ENCODE measurements at regions not wholly inside any gene's neighbourhood (a gene's known extent, or its start where the extent isn't known, plus 50 kb on each side); places are given as distances from the start of the nearest gene placed in this dataset.

- Histone ChIP-seq H3K79me2 (replicated peaks; ENCODE audit: insufficient read depth) (no peaks in the 10 kb centered on the region), H3K27ac (ENCODE audit: low read depth) (no peak overlapping the region), H3K4me3 (no peak overlapping the region), H3K36me3 (ENCODE audit: insufficient read depth) (no peaks in the 10 kb centered on the region), H3K9me2 (ENCODE audit: insufficient read depth) (peaks cover 9% of the 10 kb centered on the region), H3K4me1 (ENCODE audit: insufficient read depth) (peaks cover 18% of the 10 kb centered on the region), H2AFZ (no peak overlapping the region), H3K27me3 (ENCODE audit: insufficient read depth) (no peaks in the 10 kb centered on the region), H4K20me1 (replicated peaks; ENCODE audit: insufficient read depth) (no peaks in the 10 kb centered on the region), H3F3A (replicated peaks; ENCODE audit: low read depth) (no peaks in the 10 kb centered on the region), H3K4me2 (peak overlapping the region; percentile 7; the same call in 1 of the 2 replicates)
- no peaks in the 10 kb centered on the region for H3K36me3 Mint-ChIP-seq (ENCODE audit: low read depth)
- DNase-seq (ENCODE audit: low spot score), result no peak
- peaks cover 22% of the 10 kb centered on the region for H3K4me1 Mint-ChIP-seq
- H3K9me3 Mint-ChIP-seq, result no peaks in the 10 kb centered on the region
- no peak overlapping the region for H3K4me3 Mint-ChIP-seq
- no peak for TF ChIP-seq JUNB (IDR thresholded peaks at IDR 0.05; ENCODE audit: unreplicated experiment)
- ATAC-seq, result no peak
- peaks cover 7% of the 10 kb centered on the region for H3K27me3 Mint-ChIP-seq (ENCODE audit: insufficient read depth, low read depth, poor library complexity)
- H3K27ac Mint-ChIP-seq, result no peak overlapping the region
Observed at GRCh38 chr10:94213980-94214379, 148.8 kb downstream of the NOC3L start.

GRCh38 chr10:94214481-94214893 lies 148.3 kb downstream of the NOC3L start:
- peak; percentile 35 for DNase-seq (ENCODE audit: low spot score)
- ATAC-seq, result peak; percentile 41
- Mint-ChIP-seq H3K27me3 (ENCODE audit: insufficient read depth, low read depth, poor library complexity) (peaks cover 7% of the 10 kb centered on the region), H3K4me3 (no peak overlapping the region), H3K4me1 (peaks cover 22% of the 10 kb centered on the region), H3K36me3 (ENCODE audit: low read depth) (no peaks in the 10 kb centered on the region), H3K9me3 (no peaks in the 10 kb centered on the region), H3K27ac (0 out of 2 replicates have a peak overlapping the region, but pooled peaks have one; percentile 3)
- Histone ChIP-seq H3K9me2 (ENCODE audit: insufficient read depth) (peaks cover 9% of the 10 kb centered on the region), H3K4me2 (peak overlapping the region; percentile 7), H3K79me2 (replicated peaks; ENCODE audit: insufficient read depth) (no peaks in the 10 kb centered on the region), H3K27ac (ENCODE audit: low read depth) (no peak overlapping the region), H3K4me1 (ENCODE audit: insufficient read depth) (peaks cover 18% of the 10 kb centered on the region), H3K4me3 (no peak overlapping the region), H3F3A (replicated peaks; ENCODE audit: low read depth) (no peaks in the 10 kb centered on the region), H3K36me3 (ENCODE audit: insufficient read depth) (no peaks in the 10 kb centered on the region), H3K27me3 (ENCODE audit: insufficient read depth) (no peaks in the 10 kb centered on the region), H4K20me1 (replicated peaks; ENCODE audit: insufficient read depth) (no peaks in the 10 kb centered on the region), H2AFZ (no peak overlapping the region)
- TF ChIP-seq ZNF331 (CRISPR knock-in tag; IDR thresholded peaks at IDR 0.05; ENCODE audit: low read depth) (no peak), ZNF114 (CRISPR knock-in tag; IDR thresholded peaks at IDR 0.05) (no peak), POLR2AphosphoS5 (IDR thresholded peaks at IDR 0.05; ENCODE audit: low read depth) (no peak), ZNF462 (CRISPR knock-in tag; IDR thresholded peaks at IDR 0.05) (no peak; the same call in 1 of the 2 replicates)

Data from GM23338 (cell line).